GM12892 (cell line): ENCODE measurements at regions not wholly inside any gene's neighbourhood (a gene's known extent, or its start where the extent isn't known, plus 50 kb on each side); places are given as distances from the start of the nearest gene placed in this dataset.

ENCODE experiments used
- DNase-seq: peaks from one replicate; pipeline ENCODE4 v3.0.0; 2011; ENCODE audit not compliant: insufficient read length
- FAIRE-seq: peaks from 2 replicates; lab custom pipeline; 2011; peaks lifted over from hg19 to GRCh38; lab: Jason Lieb, UNC
- POLR2A ChIP-seq: IDR thresholded peaks from 2 replicates; pipeline ENCODE4 v1.6.1; 2011; ENCODE audit warnings: low read depth, low read length, control low read depth
- POLR2AphosphoS5 ChIP-seq: IDR thresholded peaks from 2 replicates; pipeline ENCODE4 v1.6.1; 2011; ENCODE audit warnings: low read depth, low read length, control low read depth
- TAF1 ChIP-seq: IDR thresholded peaks from 2 replicates; pipeline ENCODE4 v1.6.1; 2011; ENCODE audit warnings: low read depth, mild to moderate bottlenecking, control low read depth, low read length, borderline replicate concordance

GRCh38 chr1:79822053-79822452, 815.5 kb upstream of the ADGRL4 start:
- TF ChIP-seq POLR2A (no peak), POLR2AphosphoS5 (no peak), TAF1 (no peak)
- FAIRE-seq (no peak), DNase-seq (no peak)

GRCh38 chr1:79819140-79819539, 812.6 kb upstream of the ADGRL4 start:
- FAIRE-seq, result no peak
- DNase-seq, result no peak
- TF ChIP-seq TAF1 (no peak), POLR2A (no peak), POLR2AphosphoS5 (no peak)

- TF ChIP-seq POLR2AphosphoS5, result no peak
- TF ChIP-seq POLR2A, result no peak
- no peak for TF ChIP-seq TAF1
- no peak for DNase-seq
- no peak for FAIRE-seq
Measured at GRCh38 chr1:79817031-79817560, 810.6 kb upstream of the ADGRL4 start.

GRCh38 chr1:79815115-79815514, 808.6 kb upstream of the ADGRL4 start:
- DNase-seq (no peak), FAIRE-seq (no peak)
- TF ChIP-seq POLR2A (no peak), TAF1 (no peak), POLR2AphosphoS5 (no peak)

- DNase-seq (no peak), FAIRE-seq (no peak)
Measured at GRCh38 chr1:79811173-79811572, 804.6 kb upstream of the ADGRL4 start.

GRCh38 chr1:79808816-79809475, 802.4 kb upstream of the ADGRL4 start:
- no peak for FAIRE-seq
- no peak for TF ChIP-seq TAF1
- no peak for TF ChIP-seq POLR2AphosphoS5
- TF ChIP-seq POLR2A, result no peak
- no peak for DNase-seq

More at GRCh38 chr1:79811173-79811572, 804.6 kb upstream of the ADGRL4 start:
- TF ChIP-seq TAF1, result no peak
- no peak for TF ChIP-seq POLR2AphosphoS5
- no peak for TF ChIP-seq POLR2A

- DNase-seq, result no peak
- no peak for FAIRE-seq
- TF ChIP-seq TAF1 (no peak), POLR2AphosphoS5 (no peak), POLR2A (no peak)
Measured at GRCh38 chr1:79807816-79808215, 801.3 kb upstream of the ADGRL4 start.

GRCh38 chr1:79797487-79797886, 791.0 kb upstream of the ADGRL4 start:
- no peak for TF ChIP-seq POLR2AphosphoS5
- no peak for TF ChIP-seq TAF1
- no peak for TF ChIP-seq POLR2A
- DNase-seq, result no peak
- no peak for FAIRE-seq

- TF ChIP-seq TAF1 (no peak), POLR2A (no peak), POLR2AphosphoS5 (no peak)
- DNase-seq (no peak), FAIRE-seq (no peak)
Measured at GRCh38 chr1:79796434-79796833, 789.9 kb upstream of the ADGRL4 start.

GRCh38 chr1:79792219-79792930, 785.8 kb upstream of the ADGRL4 start:
- FAIRE-seq (no peak), DNase-seq (no peak)
- no peak for TF ChIP-seq TAF1
- no peak for TF ChIP-seq POLR2A
- TF ChIP-seq POLR2AphosphoS5, result no peak

- no peak for FAIRE-seq
- no peak for DNase-seq
Measured at GRCh38 chr1:79791488-79792218, 785.1 kb upstream of the ADGRL4 start.

GRCh38 chr1:79790950-79791349, 784.4 kb upstream of the ADGRL4 start:
- FAIRE-seq, result no peak
- TF ChIP-seq TAF1 (no peak), POLR2AphosphoS5 (no peak), POLR2A (no peak)
- no peak for DNase-seq

More at GRCh38 chr1:79791488-79792218, 785.1 kb upstream of the ADGRL4 start:
- TF ChIP-seq POLR2AphosphoS5, result no peak
